ENCODE measurements at regions not wholly inside any gene's neighbourhood (a gene's known extent, or its start where the extent isn't known, plus 50 kb on each side); places are given as distances from the start of the nearest gene placed in this dataset.

DNA sequence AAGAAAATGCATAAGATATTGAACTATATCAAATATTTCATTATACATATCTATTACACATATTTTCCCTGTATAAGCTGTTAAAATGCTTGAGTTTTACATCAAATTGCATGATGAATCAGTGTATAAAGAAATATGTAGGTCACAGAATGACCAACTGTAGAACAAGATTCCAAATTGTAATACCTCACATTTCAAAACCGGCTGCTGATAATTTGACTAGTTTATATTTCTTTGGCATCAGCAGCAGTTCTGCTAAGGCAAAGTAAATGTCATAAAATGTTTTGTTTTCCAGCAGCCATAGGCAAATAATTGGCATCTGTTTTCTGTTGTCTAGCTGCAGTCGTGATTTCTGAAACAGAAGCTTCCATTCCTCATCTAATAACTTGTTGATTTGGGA is 633.9 kb downstream of the ARL4A start:
- no peaks in the 10 kb centered on the region for H3K27me3 ChIP-seq (ENCODE audit: low read depth, low read length)
- no peak overlapping the region for H3K27ac ChIP-seq (ENCODE audit: low read length)
- H4K20me1 ChIP-seq (ENCODE audit: insufficient read depth, low read length): no peaks in the 10 kb centered on the region
- no peaks in the 10 kb centered on the region for H3K79me2 ChIP-seq (ENCODE audit: low read length)
- H3K9me3 ChIP-seq (ENCODE audit: insufficient read depth, low read length): no peaks in the 10 kb centered on the region
- no peak overlapping the region for H3K4me2 ChIP-seq (ENCODE audit: low read length)
- no peaks in the 10 kb centered on the region for H3K36me3 ChIP-seq (replicated peaks; ENCODE audit: low read depth, low read length)
- TF ChIP-seq, protein P1, sequence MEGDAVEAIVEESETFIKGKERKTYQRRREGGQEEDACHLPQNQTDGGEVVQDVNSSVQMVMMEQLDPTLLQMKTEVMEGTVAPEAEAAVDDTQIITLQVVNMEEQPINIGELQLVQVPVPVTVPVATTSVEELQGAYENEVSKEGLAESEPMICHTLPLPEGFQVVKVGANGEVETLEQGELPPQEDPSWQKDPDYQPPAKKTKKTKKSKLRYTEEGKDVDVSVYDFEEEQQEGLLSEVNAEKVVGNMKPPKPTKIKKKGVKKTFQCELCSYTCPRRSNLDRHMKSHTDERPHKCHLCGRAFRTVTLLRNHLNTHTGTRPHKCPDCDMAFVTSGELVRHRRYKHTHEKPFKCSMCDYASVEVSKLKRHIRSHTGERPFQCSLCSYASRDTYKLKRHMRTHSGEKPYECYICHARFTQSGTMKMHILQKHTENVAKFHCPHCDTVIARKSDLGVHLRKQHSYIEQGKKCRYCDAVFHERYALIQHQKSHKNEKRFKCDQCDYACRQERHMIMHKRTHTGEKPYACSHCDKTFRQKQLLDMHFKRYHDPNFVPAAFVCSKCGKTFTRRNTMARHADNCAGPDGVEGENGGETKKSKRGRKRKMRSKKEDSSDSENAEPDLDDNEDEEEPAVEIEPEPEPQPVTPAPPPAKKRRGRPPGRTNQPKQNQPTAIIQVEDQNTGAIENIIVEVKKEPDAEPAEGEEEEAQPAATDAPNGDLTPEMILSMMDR (IDR thresholded peaks at IDR 0.05; ENCODE audit: low read depth, low read length): no peak
- TF ChIP-seq EZH2phosphoT487 (IDR thresholded peaks at IDR 0.05; ENCODE audit: low read depth): no peak
- H2AFZ ChIP-seq (ENCODE audit: low read depth, low read length): no peak overlapping the region
- H3K4me3 ChIP-seq (ENCODE audit: low read length): no peak overlapping the region
- H3K9ac ChIP-seq (ENCODE audit: low read length): no peak overlapping the region
- H3K4me1 ChIP-seq (ENCODE audit: low read length): no peaks in the 10 kb centered on the region

- H3K4me1 ChIP-seq (ENCODE audit: low read length): no peaks in the 10 kb centered on the region
- no peak overlapping the region for H2AFZ ChIP-seq (ENCODE audit: low read depth, low read length)
- no peaks in the 10 kb centered on the region for H3K27me3 ChIP-seq (ENCODE audit: low read depth, low read length)
- no peak overlapping the region for H3K4me3 ChIP-seq (ENCODE audit: low read length)
- H3K9ac ChIP-seq (ENCODE audit: low read length): no peak overlapping the region
- TF ChIP-seq, protein P1 (IDR thresholded peaks at IDR 0.05; ENCODE audit: low read depth, low read length): no peak
- TF ChIP-seq EZH2phosphoT487 (IDR thresholded peaks at IDR 0.05; ENCODE audit: low read depth): no peak
- H3K9me3 ChIP-seq (ENCODE audit: insufficient read depth, low read length): no peaks in the 10 kb centered on the region
- no peak overlapping the region for H3K4me2 ChIP-seq (ENCODE audit: low read length)
- H4K20me1 ChIP-seq (ENCODE audit: insufficient read depth, low read length): no peaks in the 10 kb centered on the region
- H3K27ac ChIP-seq (ENCODE audit: low read length): no peak overlapping the region
- no peaks in the 10 kb centered on the region for H3K36me3 ChIP-seq (replicated peaks; ENCODE audit: low read depth, low read length)
- H3K79me2 ChIP-seq (ENCODE audit: low read length): no peaks in the 10 kb centered on the region
Measured at GRCh38 chr7:13322126-13322525, 634.7 kb downstream of the ARL4A start.

DNA sequence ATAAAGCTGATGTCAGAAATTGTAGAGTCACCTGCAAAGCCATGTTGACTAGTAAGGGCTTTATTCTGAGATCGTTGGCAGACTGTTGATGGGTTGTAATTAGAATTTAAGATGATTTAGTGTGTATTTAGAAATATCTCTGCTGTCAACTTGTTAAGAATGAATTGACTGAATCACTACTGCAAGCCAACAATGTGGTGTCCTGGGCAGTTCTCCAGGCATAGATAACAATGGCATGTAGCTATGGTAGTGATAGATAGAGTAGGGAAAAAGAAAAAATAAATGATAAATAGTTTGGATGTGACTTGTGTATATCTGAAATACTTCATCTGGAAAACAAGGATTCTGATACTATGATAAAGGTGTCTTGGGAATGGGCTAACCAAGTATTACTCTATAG is 640.2 kb downstream of the ARL4A start:
- H3K4me3 ChIP-seq (ENCODE audit: low read length): no peak overlapping the region
- H2AFZ ChIP-seq (ENCODE audit: low read depth, low read length): no peak overlapping the region
- no peak overlapping the region for H3K4me2 ChIP-seq (ENCODE audit: low read length)
- no peaks in the 10 kb centered on the region for H3K36me3 ChIP-seq (replicated peaks; ENCODE audit: low read depth, low read length)
- no peaks in the 10 kb centered on the region for H3K4me1 ChIP-seq (ENCODE audit: low read length)
- no peaks in the 10 kb centered on the region for H3K27me3 ChIP-seq (ENCODE audit: low read depth, low read length)
- no peaks in the 10 kb centered on the region for H4K20me1 ChIP-seq (ENCODE audit: insufficient read depth, low read length)
- no peak overlapping the region for H3K27ac ChIP-seq (ENCODE audit: low read length)
- H3K9ac ChIP-seq (ENCODE audit: low read length): no peak overlapping the region
- H3K79me2 ChIP-seq (ENCODE audit: low read length): no peaks in the 10 kb centered on the region
- H3K9me3 ChIP-seq (ENCODE audit: insufficient read depth, low read length): no peaks in the 10 kb centered on the region
- no peak for TF ChIP-seq EZH2phosphoT487 (IDR thresholded peaks at IDR 0.05; ENCODE audit: low read depth)
- TF ChIP-seq, protein P1 (IDR thresholded peaks at IDR 0.05; ENCODE audit: low read depth, low read length): no peak

GRCh38 chr7:13333371-13333770 is 645.9 kb downstream of the ARL4A start:
- no peaks in the 10 kb centered on the region for H3K79me2 ChIP-seq (ENCODE audit: low read length)
- H3K4me1 ChIP-seq (ENCODE audit: low read length): no peaks in the 10 kb centered on the region
- no peaks in the 10 kb centered on the region for H3K27me3 ChIP-seq (ENCODE audit: low read depth, low read length)
- TF ChIP-seq, protein P1 (IDR thresholded peaks at IDR 0.05; ENCODE audit: low read depth, low read length): no peak
- TF ChIP-seq EZH2phosphoT487 (IDR thresholded peaks at IDR 0.05; ENCODE audit: low read depth): no peak
- no peak overlapping the region for H3K4me3 ChIP-seq (ENCODE audit: low read length)
- no peak overlapping the region for H3K9ac ChIP-seq (ENCODE audit: low read length)
- H3K9me3 ChIP-seq (ENCODE audit: insufficient read depth, low read length): no peaks in the 10 kb centered on the region
- no peak overlapping the region for H3K4me2 ChIP-seq (ENCODE audit: low read length)
- no peaks in the 10 kb centered on the region for H3K36me3 ChIP-seq (replicated peaks; ENCODE audit: low read depth, low read length)
- H2AFZ ChIP-seq (ENCODE audit: low read depth, low read length): no peak overlapping the region
- H4K20me1 ChIP-seq (ENCODE audit: insufficient read depth, low read length): no peaks in the 10 kb centered on the region
- H3K27ac ChIP-seq (ENCODE audit: low read length): no peak overlapping the region

Measured in OCI-LY3 (cell line).